ENCODE measurements at regions not wholly inside any gene's neighbourhood (a gene's known extent, or its start where the extent isn't known, plus 50 kb on each side); places are given as distances from the start of the nearest gene placed in this dataset.

DNA sequence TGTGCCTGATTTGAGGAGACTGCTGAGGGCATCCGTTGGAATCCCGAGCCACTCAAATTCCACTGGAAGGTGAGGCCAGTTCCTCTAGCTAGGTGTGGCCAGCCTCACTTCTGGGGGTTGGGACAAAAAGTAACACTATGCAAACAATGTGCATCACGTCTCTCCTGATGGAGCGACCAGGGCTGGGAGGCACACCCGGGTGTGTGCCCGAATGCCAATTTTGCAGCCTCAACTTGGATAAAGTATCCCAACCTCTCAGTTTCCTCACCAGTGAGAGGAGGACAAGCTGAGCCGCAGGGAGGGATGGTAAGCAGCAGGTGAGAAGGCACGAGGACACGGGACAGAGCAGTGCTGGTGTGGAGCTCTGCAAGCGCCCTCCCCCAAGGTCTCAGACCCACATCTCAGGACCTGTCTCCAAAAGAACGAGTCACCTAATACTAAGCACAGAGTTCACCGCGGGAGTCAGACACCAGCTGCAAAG is 218.3 kb downstream of the HAUS1 start:
- no peak overlapping the region for H3K4me3 Mint-ChIP-seq
- no peak for ATAC-seq (replicated peaks)
- no peaks in the 10 kb centered on the region for H3K4me1 Mint-ChIP-seq
- no peaks in the 10 kb centered on the region for H3K27me3 Mint-ChIP-seq
- no peaks in the 10 kb centered on the region for H3K36me3 Mint-ChIP-seq (ENCODE audit: low read depth)
- no peak overlapping the region for H3K27ac Mint-ChIP-seq
- no peaks in the 10 kb centered on the region for H3K9me3 Mint-ChIP-seq

DNA sequence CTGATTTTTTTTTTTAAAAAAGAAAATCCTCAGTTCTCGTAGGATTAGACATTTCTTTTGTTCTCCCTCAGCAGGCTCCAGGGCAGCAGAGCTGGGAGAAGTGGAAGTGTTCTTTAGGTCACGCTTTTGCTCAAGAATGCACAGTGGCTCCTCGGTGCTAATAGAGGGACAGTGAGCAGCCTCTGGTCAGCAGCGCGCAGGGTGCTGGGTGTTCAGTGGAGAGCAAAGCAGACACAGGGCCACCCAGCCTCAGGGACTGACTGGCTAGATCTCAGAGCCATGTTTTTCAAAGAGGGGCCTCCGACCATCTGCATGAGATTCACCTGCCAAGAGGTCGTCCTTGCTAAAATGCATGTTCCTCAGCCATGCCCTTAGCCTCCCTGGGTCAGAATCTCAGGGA is 218.8 kb downstream of the HAUS1 start:
- Mint-ChIP-seq H3K4me1 (no peaks in the 10 kb centered on the region), H3K27ac (no peak overlapping the region), H3K36me3 (ENCODE audit: low read depth) (no peaks in the 10 kb centered on the region), H3K4me3 (no peak overlapping the region), H3K9me3 (no peaks in the 10 kb centered on the region), H3K27me3 (no peaks in the 10 kb centered on the region)
- ATAC-seq (replicated peaks), result no peak

DNA sequence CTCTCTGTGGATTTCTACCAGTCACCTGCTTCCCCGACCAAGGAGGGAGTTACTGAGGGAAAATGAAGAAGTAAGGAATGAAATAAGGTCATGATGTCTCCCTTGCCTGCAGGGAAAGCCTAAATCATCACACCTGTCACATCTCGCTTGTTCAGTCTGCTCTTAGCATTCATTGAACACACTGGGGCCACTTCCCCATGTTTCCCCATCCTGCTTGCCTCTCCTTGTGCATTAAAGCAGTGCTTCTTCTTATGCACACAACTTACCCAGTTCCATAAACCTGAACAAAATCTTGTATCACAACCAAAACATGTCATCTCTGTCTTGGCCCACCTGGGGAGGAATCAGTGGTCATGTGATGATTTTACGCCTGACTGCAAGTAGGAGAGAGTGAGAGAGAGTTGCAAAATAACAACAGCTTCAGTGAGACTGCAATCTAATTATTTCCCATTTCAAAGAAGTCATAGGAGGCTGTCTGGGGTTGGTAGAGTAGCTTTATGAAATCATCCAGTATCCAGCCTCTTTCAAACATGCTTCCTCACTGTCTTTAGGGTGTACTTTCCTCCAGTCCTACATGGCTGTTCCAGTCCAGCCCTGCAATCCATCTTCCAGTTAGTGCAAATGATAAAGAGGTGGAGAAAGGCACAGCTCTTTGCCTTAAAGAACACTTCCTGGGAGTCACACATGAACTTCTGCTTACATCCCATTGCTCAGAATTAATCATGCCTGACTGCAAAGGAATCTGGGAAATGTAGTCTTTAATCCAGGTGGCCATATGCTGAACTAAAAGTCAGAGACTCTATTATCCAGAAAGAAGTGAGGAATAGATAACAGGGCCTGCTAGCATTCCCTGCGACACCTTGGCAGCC is 220.1 kb downstream of the HAUS1 start:
- H3K4me3 Mint-ChIP-seq, result no peak overlapping the region
- no peaks in the 10 kb centered on the region for H3K27me3 Mint-ChIP-seq
- H3K4me1 Mint-ChIP-seq, result no peaks in the 10 kb centered on the region
- H3K9me3 Mint-ChIP-seq, result no peaks in the 10 kb centered on the region
- no peak overlapping the region for H3K27ac Mint-ChIP-seq
- peak; percentile 26 for ATAC-seq (replicated peaks)
- no peaks in the 10 kb centered on the region for H3K36me3 Mint-ChIP-seq (ENCODE audit: low read depth)

DNA sequence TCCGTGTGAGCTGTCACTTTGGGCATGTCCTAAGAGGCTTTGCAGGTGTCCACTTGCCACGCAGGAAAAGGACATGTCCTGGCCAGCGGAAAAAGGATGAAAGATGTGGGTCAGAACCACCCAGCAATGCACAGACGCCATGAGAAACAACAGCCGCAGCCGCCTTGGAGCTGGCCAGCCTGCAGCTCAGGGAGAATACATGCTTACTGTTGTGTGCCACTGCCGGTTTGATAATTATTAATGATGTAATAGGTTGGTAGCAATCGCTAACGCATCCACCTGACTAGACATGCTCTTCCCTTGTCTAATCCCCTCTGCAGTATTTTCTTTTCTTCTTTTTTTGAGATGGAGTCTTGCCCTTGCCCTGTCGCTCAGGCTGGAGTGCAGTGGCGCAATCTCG is 221.7 kb downstream of the HAUS1 start:
- no peaks in the 10 kb centered on the region for H3K36me3 Mint-ChIP-seq (ENCODE audit: low read depth)

DNA sequence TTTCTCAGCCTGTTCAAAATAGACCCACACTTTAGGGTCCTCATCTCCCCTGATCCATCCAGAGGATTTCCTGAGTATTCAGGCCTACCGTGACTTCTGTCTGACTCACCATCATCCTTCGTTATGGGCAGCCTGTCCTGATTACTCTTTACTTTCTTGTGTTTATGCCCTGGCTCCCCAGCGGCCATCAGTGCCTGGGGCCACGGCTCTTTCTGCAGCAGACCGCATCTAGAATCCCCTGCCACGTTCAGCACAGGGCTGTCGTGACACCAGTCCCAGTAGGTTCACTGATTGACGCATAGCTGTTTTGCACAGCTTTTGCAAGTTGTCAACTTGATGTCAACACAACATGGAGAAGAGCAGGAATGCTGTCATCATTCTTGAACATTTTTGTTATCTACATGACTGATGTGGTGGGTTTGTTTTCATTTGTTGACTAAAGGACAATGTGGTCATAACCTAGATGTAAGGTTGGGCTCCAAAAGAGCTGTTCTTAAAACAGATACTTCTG is 225.6 kb downstream of the HAUS1 start:
- Mint-ChIP-seq H3K4me1 (peaks cover 4% of the 10 kb centered on the region), H3K36me3 (ENCODE audit: low read depth) (no peaks in the 10 kb centered on the region), H3K4me3 (no peak overlapping the region), H3K27ac (no peak overlapping the region), H3K27me3 (peaks cover 19% of the 10 kb centered on the region), H3K9me3 (no peaks in the 10 kb centered on the region)
- ATAC-seq (replicated peaks), result no peak

More for the DNA sequence above, 221.7 kb downstream of the HAUS1 start:
- H3K27me3 Mint-ChIP-seq, result no peaks in the 10 kb centered on the region
- no peak overlapping the region for H3K27ac Mint-ChIP-seq
- no peaks in the 10 kb centered on the region for H3K9me3 Mint-ChIP-seq
- H3K4me1 Mint-ChIP-seq, result no peaks in the 10 kb centered on the region
- no peak overlapping the region for H3K4me3 Mint-ChIP-seq
- ATAC-seq (replicated peaks), result no peak

DNA sequence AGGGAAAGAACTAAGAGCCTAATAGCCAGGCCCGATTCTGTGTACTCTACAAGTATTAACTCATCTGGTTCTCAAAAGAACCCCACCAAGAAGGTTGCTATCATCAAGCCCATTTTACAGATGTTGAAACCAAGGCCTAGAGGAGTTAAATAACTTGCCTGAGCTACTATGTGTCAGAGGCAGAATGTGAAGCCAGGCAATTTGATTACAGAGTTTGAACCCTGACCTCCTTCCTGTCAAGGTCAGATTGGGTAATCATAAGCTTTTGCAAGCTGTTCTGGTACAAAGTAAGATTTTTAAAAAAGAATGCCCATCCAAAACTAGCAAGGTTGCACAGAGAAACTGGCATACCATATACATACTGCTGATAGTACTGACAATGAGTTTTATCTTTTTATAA is 227.1 kb downstream of the HAUS1 start:
- Mint-ChIP-seq H3K4me1 (peaks cover 16% of the 10 kb centered on the region), H3K4me3 (no peak overlapping the region), H3K27me3 (peaks cover 33% of the 10 kb centered on the region), H3K36me3 (ENCODE audit: low read depth) (no peaks in the 10 kb centered on the region), H3K9me3 (no peaks in the 10 kb centered on the region), H3K27ac (no peak overlapping the region)
- no peak for ATAC-seq (replicated peaks)

DNA sequence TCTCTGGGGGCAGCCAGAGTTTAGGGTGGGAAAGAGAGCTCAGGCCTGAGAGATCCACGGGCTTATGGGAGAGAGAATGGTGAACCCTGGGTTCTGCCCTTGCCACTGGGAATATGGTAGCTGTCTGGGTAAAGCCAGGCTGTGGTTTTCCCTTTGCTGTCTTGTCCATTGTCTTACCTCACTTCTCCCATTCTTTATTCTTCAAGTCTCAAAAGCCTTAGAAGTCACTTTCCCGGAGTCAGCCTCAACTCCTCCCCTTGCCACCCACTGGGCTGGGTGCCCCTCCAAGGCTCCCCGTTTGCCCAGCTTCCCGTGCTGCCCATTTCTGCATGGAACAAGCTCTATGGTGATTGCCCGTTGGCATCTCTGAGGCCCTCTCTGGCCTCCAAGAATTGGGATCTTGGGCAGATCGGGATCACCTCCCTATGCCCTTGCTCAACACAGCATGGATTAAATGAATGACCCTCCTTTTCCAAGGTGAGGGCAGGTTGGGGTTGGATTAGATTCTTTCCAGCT is 228.2 kb downstream of the HAUS1 start:
- H3K36me3 Mint-ChIP-seq (ENCODE audit: low read depth), result no peaks in the 10 kb centered on the region
- H3K4me3 Mint-ChIP-seq, result no peak overlapping the region
- no peak for ATAC-seq (replicated peaks)
- H3K9me3 Mint-ChIP-seq, result no peaks in the 10 kb centered on the region
- peaks cover 16% of the 10 kb centered on the region for H3K4me1 Mint-ChIP-seq
- H3K27me3 Mint-ChIP-seq, result peaks cover 38% of the 10 kb centered on the region
- no peak overlapping the region for H3K27ac Mint-ChIP-seq

DNA sequence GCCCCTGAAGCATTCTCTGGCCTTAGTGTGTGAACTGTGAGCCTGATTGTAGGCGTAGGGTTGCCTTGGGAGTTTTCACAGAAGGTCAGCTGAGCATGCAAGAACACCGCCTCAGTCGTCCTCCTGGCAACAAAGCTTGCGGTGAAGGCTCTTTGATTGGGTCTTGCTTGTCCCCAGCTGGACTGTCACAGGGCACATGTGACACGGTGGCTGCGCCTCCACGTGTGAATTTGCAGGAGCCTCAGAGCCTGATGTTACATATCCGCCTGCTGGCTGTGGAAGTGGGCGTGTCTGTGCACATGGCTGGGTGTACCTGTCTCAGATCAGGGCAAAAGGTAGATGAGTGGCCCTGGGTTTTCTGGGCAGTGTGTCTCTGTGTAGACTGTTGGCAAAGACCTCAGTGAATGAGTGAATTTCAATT is 228.7 kb downstream of the HAUS1 start:
- peaks cover 16% of the 10 kb centered on the region for H3K4me1 Mint-ChIP-seq
- no peaks in the 10 kb centered on the region for H3K36me3 Mint-ChIP-seq (ENCODE audit: low read depth)
- ATAC-seq (replicated peaks), result no peak
- no peak overlapping the region for H3K27ac Mint-ChIP-seq
- H3K9me3 Mint-ChIP-seq, result no peaks in the 10 kb centered on the region
- H3K27me3 Mint-ChIP-seq, result peaks cover 43% of the 10 kb centered on the region
- peak overlapping the region; percentile 60 for H3K4me3 Mint-ChIP-seq

DNA sequence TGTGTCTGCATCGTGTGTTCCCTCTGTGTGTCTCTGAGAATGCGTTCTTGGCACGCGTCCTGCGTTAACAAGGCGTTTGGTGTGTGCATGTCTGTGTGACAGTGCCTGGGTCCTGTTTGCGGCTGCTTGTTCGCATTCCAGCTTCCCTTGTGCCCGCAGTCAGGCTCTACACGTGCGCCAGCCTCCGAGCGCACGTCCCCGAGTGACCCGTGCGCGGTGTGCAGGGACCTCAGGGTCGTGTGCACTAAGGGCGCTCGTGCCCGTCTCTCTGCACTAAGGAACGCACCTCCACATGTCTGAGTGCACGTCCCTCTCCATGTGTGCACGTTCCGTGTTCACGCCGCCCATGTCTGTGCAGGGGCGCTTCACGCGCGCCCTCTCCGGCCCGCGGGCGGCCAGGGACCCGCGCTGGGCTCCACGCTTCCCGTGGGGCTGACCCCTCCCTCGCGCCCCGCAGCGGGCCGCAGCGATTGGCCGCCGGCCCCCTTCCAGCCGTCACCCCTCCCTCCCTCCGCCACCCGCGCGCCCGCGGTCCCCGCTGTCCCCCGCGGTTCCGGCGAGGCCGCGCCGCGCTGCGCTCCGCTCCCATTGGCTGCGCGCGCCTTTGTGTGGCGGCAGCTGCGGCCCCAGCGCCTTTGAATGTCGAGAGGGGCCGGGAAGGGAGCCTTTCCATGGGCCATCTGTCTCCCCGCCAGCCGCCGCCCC is 229.4 kb downstream of the HAUS1 start:
- H3K36me3 Mint-ChIP-seq (ENCODE audit: low read depth), result no peaks in the 10 kb centered on the region
- peaks cover 43% of the 10 kb centered on the region for H3K27me3 Mint-ChIP-seq
- no peak overlapping the region for H3K27ac Mint-ChIP-seq

DNA sequence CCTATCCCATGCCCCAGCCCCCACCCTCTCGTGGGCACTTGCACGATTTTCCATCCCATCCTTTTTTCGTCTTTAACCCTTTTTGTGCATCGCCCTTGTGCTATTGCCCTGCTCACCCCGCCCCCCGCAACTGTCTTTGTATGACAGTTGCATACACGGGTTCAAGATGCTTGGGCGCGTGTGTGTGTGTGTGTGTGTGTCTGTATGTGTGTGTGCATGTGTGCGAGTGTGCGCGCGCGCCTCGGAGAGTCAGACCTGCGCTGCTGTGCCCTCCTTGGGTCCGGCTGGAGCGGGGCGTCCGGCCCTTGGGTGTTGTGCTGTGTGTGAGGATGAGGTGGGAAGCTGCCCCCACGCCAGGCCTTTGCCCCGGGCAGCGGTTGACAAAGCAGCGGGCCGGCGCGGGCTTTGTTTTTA is 230.7 kb downstream of the HAUS1 start:
- H3K4me1 Mint-ChIP-seq, result peaks cover 24% of the 10 kb centered on the region
- no peak overlapping the region for H3K27ac Mint-ChIP-seq
- no peaks in the 10 kb centered on the region for H3K36me3 Mint-ChIP-seq (ENCODE audit: low read depth)
- H3K4me3 Mint-ChIP-seq, result peak overlapping the region; percentile 73
- no peaks in the 10 kb centered on the region for H3K9me3 Mint-ChIP-seq
- H3K27me3 Mint-ChIP-seq, result peaks cover 47% of the 10 kb centered on the region
- no peak for ATAC-seq (replicated peaks)

More for the DNA sequence above, 229.4 kb downstream of the HAUS1 start:
- H3K9me3 Mint-ChIP-seq, result no peaks in the 10 kb centered on the region
- ATAC-seq (replicated peaks), result peak; percentile 51
- peak overlapping the region; percentile 60 for H3K4me3 Mint-ChIP-seq
- peaks cover 16% of the 10 kb centered on the region for H3K4me1 Mint-ChIP-seq

DNA sequence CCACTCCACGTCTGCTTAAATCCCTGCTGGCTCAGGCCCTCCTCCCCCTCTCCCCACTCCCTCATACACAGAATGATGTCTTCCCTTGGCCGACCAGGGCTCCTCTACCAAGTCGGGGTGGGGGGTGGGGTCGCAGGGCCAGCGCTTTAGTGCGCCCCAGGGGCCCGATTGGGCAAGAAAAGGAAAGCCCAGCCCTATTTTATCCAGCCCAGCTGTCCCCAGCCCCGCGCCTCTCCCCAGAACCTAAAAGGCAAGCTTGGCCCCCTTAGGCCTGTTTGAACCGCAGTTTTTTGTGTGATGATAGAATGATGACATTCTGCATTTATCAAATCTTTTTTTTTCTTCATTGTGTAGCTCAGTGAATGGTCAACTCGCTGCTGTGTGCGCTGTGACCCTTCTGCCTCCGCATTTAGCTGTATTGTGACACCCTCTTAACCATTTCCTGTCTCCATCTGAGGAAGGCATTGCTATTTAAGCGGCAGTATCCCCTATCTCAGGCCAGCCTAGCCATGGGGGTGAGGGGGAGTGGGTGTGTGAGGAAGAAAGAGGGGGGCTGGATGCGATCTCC is 231.4 kb downstream of the HAUS1 start:
- peaks cover 47% of the 10 kb centered on the region for H3K27me3 Mint-ChIP-seq

DNA sequence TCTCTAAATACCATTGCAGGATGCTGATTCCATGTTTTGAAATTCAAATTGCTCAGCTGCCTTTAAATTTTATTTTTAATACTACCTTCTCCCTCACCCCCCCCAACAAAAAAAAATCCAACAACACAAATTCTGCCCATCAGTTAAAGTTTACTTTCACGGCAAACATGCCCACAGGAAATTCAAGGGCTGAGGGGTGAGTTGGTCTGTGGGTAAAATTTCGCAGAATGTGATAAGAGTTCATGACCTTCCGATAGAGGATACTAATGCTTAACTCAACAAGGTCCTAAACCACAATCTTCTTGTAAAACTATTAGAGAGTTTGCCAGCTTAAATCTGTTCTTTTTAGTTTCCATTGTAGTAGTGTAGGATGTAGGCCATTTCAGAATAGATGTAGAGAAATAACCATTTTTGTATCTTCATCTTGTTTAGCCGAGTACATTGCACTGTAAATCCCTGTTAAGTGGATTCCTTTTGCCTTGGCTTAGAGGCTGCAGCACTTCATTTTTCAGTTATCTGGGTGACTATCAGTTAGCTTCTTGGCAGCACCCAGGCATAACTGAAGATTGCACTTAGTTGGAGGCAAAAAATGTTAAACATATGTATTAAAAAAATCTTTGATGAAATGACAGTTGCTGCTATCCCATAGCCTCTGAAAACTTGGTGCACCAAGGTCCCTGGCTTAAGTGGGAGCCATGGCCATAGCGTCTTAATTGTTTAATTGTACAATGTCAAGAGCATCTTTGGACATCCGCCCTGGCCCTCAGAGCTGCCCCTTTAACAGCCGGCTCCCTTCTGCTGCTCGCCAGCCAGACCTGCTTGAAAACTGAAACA is 232.3 kb downstream of the HAUS1 start:
- no peaks in the 10 kb centered on the region for H3K9me3 Mint-ChIP-seq
- H3K4me3 Mint-ChIP-seq, result peak overlapping the region; percentile 73
- ATAC-seq (replicated peaks), result no peak
- H3K27me3 Mint-ChIP-seq, result peaks cover 47% of the 10 kb centered on the region
- H3K27ac Mint-ChIP-seq, result no peak overlapping the region
- peaks cover 24% of the 10 kb centered on the region for H3K4me1 Mint-ChIP-seq
- H3K36me3 Mint-ChIP-seq (ENCODE audit: low read depth), result no peaks in the 10 kb centered on the region

More for the DNA sequence above, 231.4 kb downstream of the HAUS1 start:
- no peaks in the 10 kb centered on the region for H3K9me3 Mint-ChIP-seq
- peaks cover 24% of the 10 kb centered on the region for H3K4me1 Mint-ChIP-seq
- no peaks in the 10 kb centered on the region for H3K36me3 Mint-ChIP-seq (ENCODE audit: low read depth)
- H3K27ac Mint-ChIP-seq, result no peak overlapping the region
- no peak for ATAC-seq (replicated peaks)
- peak overlapping the region; percentile 73 for H3K4me3 Mint-ChIP-seq

DNA sequence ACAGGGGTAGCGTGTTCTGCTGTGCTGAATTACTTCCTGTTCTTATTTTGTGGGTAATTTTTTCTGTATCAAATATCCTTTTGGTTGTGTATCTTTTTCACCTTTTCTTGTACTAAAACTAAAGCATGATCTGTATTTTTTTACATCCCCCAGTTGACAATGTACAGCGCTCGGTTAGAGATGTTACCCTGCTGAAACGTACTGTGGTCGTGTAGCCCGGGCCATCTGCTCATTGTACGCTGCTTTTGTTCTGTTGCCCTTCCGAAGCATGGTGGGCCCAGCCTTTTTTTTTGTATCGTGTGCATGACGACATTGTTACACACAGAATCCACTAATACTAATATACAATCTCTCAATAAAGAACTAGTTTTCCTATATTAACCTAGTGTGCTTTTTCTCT is 233.1 kb downstream of the HAUS1 start:
- H3K4me3 Mint-ChIP-seq, result no peak overlapping the region
- no peak for ATAC-seq (replicated peaks)
- H3K4me1 Mint-ChIP-seq, result peaks cover 24% of the 10 kb centered on the region
- peaks cover 43% of the 10 kb centered on the region for H3K27me3 Mint-ChIP-seq
- H3K9me3 Mint-ChIP-seq, result no peaks in the 10 kb centered on the region
- no peak overlapping the region for H3K27ac Mint-ChIP-seq
- H3K36me3 Mint-ChIP-seq (ENCODE audit: low read depth), result no peaks in the 10 kb centered on the region

DNA sequence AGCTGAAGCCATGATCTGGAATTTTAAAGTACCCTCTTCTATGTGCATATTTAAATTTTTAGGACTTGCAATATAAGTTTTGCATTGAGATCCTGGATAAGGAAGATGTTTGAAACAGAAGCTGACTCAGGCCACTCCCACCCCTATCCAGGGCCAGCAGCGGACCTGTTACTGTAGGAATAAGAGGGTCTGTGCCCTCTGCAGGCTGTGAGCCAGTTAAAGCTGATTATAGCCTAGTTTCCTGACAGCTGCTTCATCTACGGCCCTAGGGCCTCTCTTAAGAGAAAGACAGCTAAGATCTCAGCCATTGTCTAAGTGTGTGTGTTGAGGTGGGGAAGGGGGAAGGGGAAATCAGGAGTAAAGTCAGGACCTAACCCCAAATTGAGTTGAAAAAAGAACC is 234.0 kb downstream of the HAUS1 start:
- H3K27me3 Mint-ChIP-seq, result peaks cover 36% of the 10 kb centered on the region
- ATAC-seq (replicated peaks), result no peak
- no peaks in the 10 kb centered on the region for H3K36me3 Mint-ChIP-seq (ENCODE audit: low read depth)
- H3K4me3 Mint-ChIP-seq, result peak overlapping the region; percentile 29
- no peak overlapping the region for H3K27ac Mint-ChIP-seq
- H3K4me1 Mint-ChIP-seq, result peaks cover 25% of the 10 kb centered on the region
- no peaks in the 10 kb centered on the region for H3K9me3 Mint-ChIP-seq

Measured in activated T-helper 17 cell treated with anti-CD3 and anti-CD28 coated beads, Interleukin-2, amount 50 U/mL, for 72 hours (primary cell).